SHP77 treated with DMSO at 0.1 percent for 48 hours (cell line): ENCODE measurements at regions not wholly inside any gene's neighbourhood (a gene's known extent, or its start where the extent isn't known, plus 50 kb on each side); places are given as distances from the start of the nearest gene placed in this dataset.
A peak's percentile ranks its signal among the peaks of the same experiment; 100 is the strongest.

Experiments used
- DNase-seq: peaks from one replicate; lab custom pipeline; 2025; lab: John Stamatoyannopoulos, UW

DNA sequence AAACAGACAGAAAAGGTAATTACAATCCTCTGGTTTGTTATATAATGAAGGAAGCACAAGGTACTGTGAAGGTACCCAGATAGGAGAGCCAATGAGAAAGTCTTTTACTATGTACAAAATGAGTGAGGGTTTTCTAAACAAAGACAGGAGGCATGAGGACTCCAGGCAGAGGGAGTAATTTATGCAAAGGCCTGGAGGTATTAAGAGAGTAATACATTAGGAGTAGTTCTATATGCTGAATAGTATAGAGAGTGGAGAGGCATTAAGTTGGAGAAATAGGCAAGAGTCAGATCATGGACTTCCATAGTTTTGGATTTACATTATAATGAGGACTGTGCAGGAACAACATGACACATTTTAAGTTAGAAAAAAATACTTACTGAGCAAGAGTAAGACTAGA, 216.0 kb downstream of the SCG2 start:
- DNase-seq = no peak

DNA sequence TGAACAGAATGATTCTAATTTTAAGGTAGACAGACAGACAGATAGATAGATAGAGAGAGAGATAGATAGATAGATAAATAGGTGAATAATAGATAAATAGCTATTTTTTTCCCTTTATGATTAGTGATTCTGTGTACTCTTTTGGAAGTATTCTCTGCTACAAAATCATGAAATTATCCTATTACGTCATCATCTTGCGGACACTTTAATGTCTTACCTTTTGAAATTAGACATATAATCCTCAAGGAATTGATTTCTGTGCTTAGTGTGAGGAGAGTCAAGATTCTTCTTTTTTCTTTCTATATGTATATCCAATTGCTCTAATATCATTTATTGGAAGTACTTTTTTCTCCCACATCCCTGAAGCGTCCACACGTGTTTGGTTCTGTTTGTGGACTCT, 215.2 kb downstream of the SCG2 start:
- DNase-seq = no peak

GRCh38 chr2:223389624-223390023, 212.5 kb downstream of the SCG2 start:
- DNase-seq = no peak

DNA sequence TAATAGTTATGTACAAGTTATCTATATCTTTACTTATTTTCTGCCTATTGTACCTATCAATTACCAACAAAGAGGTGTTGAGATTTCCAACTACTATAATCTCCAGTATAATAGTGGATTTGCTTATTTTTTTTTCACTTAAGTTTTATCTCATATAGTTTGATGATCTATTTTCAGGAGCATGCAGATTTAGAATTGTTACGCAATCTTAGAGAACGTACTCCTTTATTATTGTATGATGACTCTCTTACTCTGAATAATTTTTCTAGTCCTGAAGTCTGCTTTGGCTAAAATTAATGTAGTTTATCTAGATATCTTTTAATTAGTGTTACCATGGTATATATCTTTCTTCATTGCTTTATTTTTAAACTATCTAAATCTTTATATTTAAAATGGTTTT, 205.2 kb downstream of the SCG2 start:
- DNase-seq = no peak

DNA sequence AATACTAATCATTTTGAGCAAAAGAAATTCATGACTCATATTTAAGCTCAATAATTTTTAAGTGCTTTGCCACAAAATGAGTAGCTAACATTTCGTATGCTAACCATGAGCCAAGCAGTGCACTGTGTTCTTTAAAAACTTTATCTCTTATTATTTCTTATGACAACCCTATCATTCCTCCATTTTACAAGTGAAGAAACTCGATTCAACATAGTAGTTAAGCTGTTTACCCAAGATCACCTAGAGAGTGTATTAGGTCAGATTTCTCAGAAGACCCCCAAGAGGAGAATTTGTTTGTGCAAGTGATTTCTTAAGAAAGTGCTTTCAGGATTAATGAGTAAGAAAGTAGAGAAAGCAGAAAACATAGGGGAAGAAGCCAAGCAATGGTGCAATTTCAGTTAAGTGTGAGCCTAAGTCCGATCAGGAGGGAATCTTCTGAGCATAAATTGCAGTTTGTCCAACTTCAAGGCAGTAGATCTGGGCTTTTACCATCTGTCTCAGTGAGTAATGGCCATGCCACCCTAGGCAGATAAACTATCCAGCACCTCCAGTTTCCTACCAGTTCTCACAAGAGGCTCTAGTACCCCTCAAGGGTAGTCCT, 202.7 kb downstream of the SCG2 start:
- DNase-seq = no peak

DNA sequence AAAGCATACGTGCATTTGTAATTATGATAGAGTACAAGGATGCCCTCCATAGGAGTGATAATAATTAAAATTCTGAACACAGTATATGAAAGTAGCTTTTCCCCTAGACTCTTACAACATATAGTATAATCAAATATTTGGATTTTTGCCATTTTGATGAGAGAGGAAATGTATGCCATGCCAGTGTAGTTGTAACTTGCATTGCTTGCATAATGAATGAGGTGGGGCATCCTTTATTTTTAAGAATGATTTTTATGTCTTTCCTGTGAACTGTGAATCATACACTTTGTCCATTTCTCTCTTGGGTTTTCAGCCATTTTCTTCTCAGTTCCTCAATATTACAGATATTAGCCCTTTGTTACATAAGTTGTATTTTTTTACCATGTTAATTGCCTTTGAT, 197.5 kb downstream of the SCG2 start:
- no peak for DNase-seq

DNA sequence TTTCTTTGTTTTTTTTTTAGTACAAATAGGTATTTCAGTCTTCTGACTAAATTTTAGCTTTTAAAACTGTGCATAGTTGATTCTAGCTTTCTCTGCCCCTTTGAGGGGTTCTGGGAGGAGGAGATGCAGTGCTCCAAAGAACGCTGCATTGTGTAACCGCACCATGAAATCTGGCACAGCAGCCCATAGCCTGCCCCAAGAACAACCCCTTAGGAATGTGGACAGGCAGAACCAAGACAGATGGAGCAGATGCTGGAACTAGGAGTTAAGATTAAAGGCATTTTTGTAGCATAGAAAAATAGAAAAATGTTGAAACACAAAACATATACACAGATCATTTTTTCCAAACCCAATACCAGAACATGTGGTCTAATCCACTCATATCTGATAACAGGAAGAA, 187.5 kb downstream of the SCG2 start:
- no peak for DNase-seq

DNA sequence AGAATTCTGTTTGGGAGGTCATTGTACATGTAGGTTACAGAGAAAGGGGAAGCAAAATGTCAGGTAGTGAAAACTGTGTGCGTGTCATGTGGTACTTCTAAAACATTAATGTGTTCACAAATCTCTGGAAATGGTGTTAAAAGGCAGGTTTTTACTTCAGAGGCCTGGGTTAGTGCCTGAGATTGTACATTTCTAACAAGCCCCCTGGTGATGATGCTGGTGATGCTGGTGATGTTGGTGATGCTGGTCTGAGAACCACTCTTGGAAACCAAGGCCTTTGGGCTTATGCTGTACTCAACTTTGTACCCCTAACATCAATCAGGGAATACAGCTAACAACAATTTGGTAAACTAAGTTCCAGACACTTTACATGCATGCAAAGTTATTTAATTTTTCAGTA, 187.1 kb downstream of the SCG2 start:
- DNase-seq = no peak

- no peak for DNase-seq
These were observed 185.1 kb downstream of the SCG2 start for GRCh38 chr2:223416815-223417610.

DNA sequence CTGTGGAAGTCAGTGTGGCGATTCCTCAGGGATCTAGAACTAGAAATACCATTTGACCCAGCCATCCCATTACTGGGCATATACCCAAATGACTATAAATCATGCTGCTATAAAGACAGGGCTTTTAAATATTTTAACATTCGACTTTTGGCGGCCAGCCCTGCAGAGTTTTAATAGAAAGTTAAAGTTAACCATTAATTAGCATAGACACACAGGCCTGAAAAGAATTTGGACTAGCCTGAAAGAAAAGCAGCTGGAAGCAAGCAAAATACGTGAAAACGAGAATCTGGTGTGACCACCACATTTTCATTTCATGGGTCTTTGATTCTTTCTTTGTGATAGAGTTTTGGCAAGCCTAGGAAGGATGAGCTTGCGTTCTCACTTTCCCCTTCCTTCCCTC, 184.0 kb downstream of the SCG2 start:
- no peak for DNase-seq

DNA sequence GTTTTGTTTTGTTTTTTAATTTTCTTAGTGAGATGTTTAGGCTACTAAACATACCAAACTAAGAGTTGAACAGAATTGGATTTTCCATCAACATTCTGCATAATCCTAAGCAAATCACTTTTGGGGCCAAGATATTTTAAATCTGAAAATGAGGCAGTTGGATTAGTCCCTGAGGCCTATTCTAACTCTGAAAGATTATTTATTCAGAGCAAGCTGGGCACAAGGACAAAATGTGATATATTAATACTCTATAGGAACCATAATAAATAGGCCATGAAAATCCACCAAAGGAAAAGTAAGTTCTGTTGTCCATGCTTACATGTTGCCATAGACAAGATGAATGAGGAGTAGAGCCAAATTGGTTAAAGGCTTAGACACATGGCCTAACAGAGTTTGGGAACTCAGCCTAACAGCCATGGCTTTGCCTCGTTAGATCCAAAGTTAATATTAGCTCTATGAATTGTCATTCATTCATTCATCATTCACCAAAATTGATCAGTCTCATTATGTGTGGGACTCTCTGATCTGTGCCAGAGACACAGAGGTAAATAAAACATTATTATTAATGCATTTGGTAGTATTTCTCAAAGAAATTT, 183.5 kb downstream of the SCG2 start:
- DNase-seq = no peak

DNA sequence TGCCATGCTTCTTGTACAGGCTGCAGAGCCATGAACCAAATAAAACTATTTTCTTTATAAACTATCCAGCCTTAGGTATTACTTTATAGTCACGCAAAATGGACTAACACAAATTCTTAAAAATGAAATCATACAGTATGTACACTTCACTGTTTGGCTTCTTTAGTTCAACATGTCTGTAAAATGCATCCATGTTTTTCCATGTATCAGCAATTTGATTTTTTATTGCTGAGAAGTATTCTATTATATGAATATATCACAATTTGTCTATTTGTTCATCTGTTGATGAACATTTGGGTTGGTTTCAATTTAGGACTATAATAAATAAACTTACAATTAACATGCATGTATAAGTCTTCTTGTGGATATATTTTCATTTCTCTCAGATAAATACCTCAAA, 182.1 kb downstream of the SCG2 start:
- DNase-seq = no peak

DNA sequence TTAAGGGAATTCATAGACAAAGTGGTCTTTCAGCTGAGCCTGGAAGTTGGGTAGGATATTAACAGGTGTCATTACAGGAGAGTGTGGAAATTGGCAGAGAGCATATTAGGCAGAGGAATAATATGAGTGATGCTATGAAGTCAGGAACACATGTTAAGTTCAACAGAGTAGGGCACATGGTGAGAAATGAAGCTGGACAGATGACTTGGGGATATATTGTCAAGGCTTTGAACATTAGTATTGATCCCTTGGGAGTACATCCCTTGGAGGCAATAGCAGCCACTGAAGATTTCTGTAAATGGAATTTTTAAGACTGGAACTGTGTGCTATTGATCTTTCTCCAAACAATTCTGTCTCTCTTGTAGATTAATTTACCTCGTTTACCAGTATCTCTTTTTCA, 170.7 kb downstream of the SCG2 start:
- DNase-seq = no peak

DNA sequence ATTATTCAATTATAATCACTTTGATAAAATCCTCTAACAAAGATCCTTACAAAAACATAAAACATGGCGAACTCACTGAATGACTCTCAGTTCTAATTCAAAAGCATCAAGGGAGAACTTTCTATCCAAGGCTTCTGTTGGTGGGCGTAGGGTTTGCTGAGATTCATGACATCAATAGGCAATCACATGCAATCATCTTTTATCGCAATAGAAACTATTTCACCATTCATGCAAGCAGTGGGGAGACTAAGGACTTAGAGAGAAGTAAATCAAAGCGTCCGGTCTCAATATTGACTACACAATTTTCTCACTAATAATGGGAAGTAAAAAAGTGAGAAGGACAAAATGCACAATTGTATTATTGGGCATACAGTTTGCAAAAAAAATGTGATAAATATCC, 168.7 kb downstream of the SCG2 start:
- no peak for DNase-seq

DNA sequence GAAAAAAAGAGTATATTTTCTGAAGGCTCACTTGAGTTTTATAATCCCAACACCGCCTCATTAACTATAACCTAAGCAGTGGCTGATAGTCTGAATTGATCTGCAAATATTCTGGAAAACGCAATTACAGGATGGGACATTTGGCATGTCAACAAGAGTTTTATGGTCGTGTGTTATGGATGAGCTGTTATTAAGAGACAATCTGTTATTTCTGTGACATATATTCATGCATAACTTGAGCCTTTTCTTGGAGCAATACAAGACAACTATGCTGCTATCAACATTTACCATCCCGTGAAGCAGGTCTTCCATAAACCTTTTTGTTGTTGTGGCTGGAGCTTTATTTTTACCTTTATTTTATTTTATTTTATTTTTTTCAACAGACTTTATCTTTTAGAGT, 164.4 kb downstream of the SCG2 start:
- DNase-seq = no peak

DNA sequence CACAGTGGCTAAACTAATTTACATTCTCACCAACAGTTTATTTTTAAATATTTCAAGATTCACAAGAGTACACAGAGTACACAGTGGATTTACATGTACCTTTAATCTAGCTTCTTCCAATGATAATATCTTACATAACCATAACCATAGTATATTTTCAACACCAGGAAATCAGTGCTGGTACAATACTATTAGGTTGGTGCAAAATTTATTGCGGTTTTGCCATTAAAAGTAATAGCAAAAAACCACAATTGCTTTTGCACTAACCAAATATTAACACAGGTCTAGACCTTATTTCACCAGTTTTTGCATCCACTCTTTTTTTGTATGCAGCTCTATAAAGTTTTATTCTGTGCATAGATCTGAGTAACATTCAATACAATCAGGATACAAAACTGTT, 163.0 kb downstream of the SCG2 start:
- DNase-seq = no peak

- DNase-seq = no peak
These were observed 162.4 kb downstream of the SCG2 start for GRCh38 chr2:223439786-223440185.

DNA sequence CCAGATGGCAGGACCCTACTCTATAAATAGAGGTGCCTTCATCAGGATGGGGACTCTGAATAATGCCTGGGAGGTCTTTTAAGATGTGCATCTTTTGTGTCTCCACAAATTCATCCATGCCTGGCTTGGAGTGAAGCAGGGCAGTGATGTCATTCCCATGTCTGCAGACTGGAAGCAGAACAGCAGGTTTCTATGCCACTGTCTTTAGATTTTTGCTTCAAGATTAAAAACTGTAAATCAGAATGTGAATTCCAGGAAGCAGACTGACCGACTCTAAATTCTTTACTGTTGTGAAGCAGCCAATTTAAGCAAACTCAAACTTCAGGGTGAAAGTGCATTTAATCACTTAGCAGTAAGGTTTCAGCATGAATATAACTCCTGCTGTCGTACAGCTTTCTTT, 159.3 kb downstream of the SCG2 start:
- no peak for DNase-seq

- DNase-seq = no peak
These were observed 151.9 kb downstream of the SCG2 start for GRCh38 chr2:223450246-223450645.

DNA sequence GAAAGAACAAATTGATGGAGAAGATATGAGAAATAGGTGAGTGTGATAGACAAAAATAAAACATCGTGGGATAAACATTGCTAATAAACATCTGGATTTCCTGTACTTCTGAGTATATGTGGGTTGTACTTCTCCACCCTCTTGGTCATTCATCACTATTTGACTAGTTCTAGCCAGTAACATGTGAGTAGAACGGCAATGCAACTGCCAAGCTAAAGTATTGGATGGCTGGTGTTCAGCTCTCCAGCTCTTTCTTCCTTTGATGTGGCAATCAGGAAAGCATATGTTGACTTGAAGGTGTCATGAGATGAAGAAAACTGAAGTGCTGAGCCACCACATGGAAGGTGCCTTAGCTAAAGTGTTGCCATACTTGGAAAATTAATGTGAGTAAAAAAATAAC, 144.9 kb downstream of the SCG2 start:
- no peak for DNase-seq

DNA sequence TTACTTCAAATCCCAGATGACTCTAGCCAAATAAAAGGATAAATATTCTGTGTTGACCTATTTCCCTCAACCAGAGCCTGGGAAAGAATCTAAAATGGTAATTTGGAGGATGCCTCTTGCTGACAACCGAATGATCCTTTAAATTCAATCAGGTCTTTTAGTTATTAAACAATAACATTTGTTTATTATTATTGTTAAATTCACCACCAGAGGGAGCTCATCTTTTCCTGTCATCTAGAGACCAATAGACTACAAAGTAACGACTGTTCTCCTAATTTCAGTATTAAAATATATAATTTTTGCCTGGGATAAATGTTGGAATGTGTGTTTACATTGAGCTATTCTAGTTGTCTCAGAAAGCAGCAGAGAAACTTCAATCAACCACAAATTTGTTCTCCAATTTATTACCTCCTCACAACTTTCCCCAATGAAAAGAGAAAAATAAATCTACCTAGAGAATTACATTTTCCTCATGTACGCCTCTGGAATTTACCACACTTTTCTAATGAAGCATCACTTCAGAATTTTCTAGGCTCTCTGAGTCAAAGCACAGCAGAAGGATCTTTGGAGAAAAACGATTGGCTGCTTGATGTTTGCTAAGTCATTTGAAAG, 142.7 kb downstream of the SCG2 start:
- no peak for DNase-seq

GRCh38 chr2:223460209-223460608, 142.0 kb downstream of the SCG2 start:
- DNase-seq = no peak

GRCh38 chr2:223460774-223461211, 141.4 kb downstream of the SCG2 start:
- DNase-seq = peak; percentile 22
